HK-2 (cell line): ENCODE measurements at regions not wholly inside any gene's neighbourhood (a gene's known extent, or its start where the extent isn't known, plus 50 kb on each side); places are given as distances from the start of the nearest gene placed in this dataset.
"Not testable (repeated sequence)": the region's sequence is repeated elsewhere in the genome, so short reads cannot be mapped to it uniquely, and the experiment has no call there.

Experiments
- DNase-seq: peaks from one replicate; pipeline ENCODE4 v3.0.0-alpha.2; 2018; ENCODE audit not compliant: unreplicated experiment

GRCh38 chr11:98365190-98365589 is 655.6 kb upstream of the CNTN5 start:
- no peak for DNase-seq

DNA sequence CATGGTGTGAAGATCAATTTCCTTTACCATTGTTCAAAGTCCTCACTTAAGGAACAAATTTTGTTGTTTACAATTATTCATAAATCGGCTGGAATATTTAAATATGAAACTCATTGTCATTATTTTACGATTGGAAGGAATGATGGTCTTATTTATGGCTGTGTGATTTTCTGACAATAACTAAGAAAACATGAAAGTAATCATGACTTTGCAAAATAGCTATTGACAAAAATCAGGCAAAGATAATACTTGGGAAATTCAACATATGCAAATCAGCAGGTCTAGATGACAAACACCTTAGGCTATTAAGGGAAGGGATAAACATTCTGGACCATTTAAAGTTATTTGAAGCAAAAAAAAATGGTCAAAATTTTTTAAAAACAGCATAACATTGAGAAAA is 654.8 kb upstream of the CNTN5 start:
- no peak for DNase-seq

- DNase-seq = no peak
Measured at GRCh38 chr11:98390391-98390790, 630.4 kb upstream of the CNTN5 start.

- not testable (repeated sequence) for DNase-seq
Measured at GRCh38 chr11:98394500-98394899, 626.2 kb upstream of the CNTN5 start.

DNA sequence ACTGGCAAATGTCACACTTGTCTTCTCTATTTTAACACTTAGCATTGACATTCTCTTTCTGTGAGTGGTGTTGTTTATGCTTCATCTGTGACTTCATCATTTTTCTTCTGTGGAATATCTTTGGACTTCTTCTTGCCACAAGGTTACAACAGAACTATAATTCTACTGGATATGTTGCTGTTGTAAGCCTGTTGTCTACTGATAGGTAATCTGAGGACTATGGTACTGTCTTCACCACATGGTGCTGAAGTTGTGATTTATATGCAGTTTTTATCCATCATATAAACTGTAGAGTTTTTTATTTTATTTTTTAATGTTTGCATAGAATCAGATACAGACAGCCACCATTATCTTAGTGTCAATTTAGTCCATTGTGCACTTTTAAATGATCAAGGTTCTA is 622.2 kb upstream of the CNTN5 start:
- no peak for DNase-seq

DNA sequence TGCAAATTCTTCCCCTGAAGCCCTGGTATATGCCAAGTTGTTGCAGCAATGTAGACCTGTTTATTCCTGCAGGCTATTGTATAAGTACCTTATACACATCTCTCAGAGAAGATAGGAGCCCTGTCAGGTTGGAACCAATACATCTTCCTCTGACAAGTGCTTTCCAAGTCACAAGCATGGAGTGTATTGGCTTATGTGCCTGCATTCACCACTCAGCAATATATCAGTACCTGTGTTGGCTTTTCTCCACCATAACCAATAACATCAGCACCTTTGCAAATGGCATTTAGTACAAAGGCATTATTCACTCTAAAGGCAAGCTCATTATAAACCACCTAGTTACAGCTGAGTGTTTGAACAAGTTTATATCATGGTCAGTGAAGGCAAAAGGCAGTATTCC is 611.7 kb upstream of the CNTN5 start:
- DNase-seq = no peak

- no peak for DNase-seq
Measured at GRCh38 chr11:98411777-98412176, 609.0 kb upstream of the CNTN5 start.

DNA sequence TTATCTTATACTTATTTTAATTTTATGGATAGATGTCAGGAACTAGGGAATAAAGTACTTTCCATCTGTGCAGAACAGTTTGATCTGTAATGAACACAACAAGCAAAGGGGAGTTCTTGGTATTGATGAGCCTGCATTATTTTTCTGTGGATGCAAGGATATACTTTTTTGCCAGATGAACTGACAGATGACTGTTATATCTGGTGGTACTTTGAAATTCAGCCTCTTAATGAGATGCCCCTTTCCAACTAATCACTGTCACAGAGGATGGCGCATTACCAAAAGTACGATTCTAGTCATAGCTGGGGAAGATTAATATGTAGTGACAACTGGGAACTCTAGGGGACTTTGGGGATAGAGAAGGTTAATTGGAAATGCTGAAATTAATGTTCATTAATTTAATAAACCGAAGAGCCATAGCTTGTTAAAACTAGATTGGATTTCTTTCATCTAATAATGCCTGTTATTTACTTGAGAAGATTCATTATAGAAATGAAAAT is 603.4 kb upstream of the CNTN5 start:
- no peak for DNase-seq

DNA sequence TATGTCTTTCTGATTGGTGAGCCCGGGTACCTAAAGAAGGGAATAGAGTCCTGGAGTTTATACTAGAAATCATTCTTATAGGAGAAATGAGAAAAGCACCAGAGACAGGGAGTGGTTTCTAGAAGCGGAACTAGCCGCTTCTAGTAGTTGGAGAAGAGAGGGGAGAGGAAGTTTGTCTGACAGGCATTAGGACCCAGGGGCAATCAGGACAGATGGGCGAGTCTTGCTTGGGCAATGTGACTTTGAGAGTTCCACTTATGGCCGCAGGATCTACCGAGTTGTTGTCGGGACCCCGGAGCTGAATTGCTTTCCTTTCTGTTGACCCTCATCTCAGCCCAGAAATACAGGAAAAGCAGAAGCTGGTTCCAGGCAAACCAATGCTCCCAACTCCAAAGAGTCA is 596.8 kb upstream of the CNTN5 start:
- no peak for DNase-seq

- DNase-seq = not testable (repeated sequence)
Measured at GRCh38 chr11:98424773-98425172, 596.0 kb upstream of the CNTN5 start.

GRCh38 chr11:98431463-98432359 is 589.0 kb upstream of the CNTN5 start:
- DNase-seq = no peak

GRCh38 chr11:98434296-98434695 is 586.5 kb upstream of the CNTN5 start:
- DNase-seq = no peak

GRCh38 chr11:98453378-98453777 is 567.4 kb upstream of the CNTN5 start:
- no peak for DNase-seq

- no peak for DNase-seq
Measured at GRCh38 chr11:98455500-98456307, 565.0 kb upstream of the CNTN5 start.

GRCh38 chr11:98456308-98456680 is 564.5 kb upstream of the CNTN5 start:
- DNase-seq = no peak

- DNase-seq = no peak
Measured at GRCh38 chr11:98495016-98495415, 525.7 kb upstream of the CNTN5 start.

DNA sequence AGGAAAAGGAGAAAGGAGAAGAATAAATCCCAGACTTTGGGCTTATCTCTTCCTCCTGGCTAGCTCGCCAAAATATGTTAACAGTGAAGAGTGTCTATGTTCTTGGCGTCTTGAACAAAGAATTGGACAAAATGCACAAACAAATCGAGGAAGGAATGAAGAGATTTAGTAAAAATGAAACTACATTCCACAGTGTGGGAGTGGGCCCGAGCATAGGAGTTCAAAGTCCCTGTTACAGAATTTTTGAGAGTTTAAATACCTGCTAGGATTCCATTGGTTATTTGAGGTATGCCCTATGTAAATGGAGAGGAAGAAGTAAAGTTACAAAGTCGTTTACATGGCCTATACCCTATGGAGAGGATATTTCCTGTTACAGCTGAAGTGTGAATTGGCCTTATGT is 525.1 kb upstream of the CNTN5 start:
- DNase-seq = no peak

DNA sequence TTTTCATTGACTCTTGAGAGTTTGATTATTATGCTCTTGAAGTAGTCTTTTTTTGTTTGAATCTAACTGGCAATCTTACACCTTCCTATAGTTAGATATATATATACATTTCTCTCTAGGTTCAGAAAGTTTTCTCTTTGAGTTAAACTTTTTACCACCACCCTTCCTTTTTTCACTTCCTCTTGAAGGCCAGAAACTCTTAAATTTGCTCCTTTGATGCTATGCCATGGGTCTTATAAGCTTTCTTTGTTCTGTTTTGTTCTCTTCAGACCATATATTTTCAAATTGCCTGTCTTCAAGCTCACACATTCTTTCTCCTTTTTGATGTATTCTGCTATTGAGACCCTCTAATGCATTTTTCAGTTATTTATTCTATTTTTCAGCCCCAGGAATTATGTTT is 513.5 kb upstream of the CNTN5 start:
- no peak for DNase-seq

- DNase-seq = no peak
Measured at GRCh38 chr11:98512938-98513337, 507.8 kb upstream of the CNTN5 start.

- DNase-seq = no peak
Measured at GRCh38 chr11:98531576-98531975, 489.2 kb upstream of the CNTN5 start.

GRCh38 chr11:98536023-98536422 is 484.7 kb upstream of the CNTN5 start:
- no peak for DNase-seq

DNA sequence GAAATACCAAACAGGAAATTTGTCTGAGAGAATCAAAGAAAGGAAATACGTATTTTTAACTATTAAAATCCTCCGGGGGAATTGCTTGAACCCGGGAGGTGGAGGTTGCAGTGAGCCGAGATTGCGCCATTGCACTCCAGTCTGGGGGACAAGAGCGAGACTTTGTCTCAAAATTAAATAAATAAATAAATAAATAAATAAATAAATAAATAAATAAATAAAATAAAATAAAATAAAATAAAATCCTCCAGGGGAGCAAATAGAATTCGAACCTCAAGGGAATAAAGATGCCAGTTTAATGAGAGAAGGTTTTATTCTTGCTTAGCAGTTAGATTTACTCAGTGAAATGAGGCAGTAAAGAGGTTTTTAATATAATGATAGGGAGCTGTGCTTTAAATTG is 482.4 kb upstream of the CNTN5 start:
- DNase-seq = not testable (repeated sequence)
